ENCODE measurements at regions not wholly inside any gene's neighbourhood (a gene's known extent, or its start where the extent isn't known, plus 50 kb on each side); places are given as distances from the start of the nearest gene placed in this dataset.

GRCh38 chr3:73727117-73727821, 102.5 kb upstream of the PDZRN3 start:
- DNase-seq: peak; percentile 95

GRCh38 chr3:73723596-73723995, 98.9 kb upstream of the PDZRN3 start:
- no peak for DNase-seq

GRCh38 chr3:73719861-73720260, 95.1 kb upstream of the PDZRN3 start:
- DNase-seq: peak; percentile 23

GRCh38 chr3:73719413-73719851, 94.7 kb upstream of the PDZRN3 start:
- DNase-seq: peak; percentile 64

- peak; percentile 30 for DNase-seq
These were observed 93.8 kb upstream of the PDZRN3 start for GRCh38 chr3:73718326-73719110.

GRCh38 chr3:73716418-73716817, 91.7 kb upstream of the PDZRN3 start:
- DNase-seq: peak; percentile 63

- DNase-seq: no peak
These were observed 85.6 kb upstream of the PDZRN3 start for GRCh38 chr3:73710340-73710739.

- no peak for DNase-seq
These were observed 85.0 kb upstream of the PDZRN3 start for GRCh38 chr3:73709712-73710111.

GRCh38 chr3:73708956-73709355, 84.2 kb upstream of the PDZRN3 start:
- no peak for DNase-seq

GRCh38 chr3:73707772-73708171, 83.0 kb upstream of the PDZRN3 start:
- DNase-seq: peak; percentile 31

GRCh38 chr3:73706771-73707170, 82.0 kb upstream of the PDZRN3 start:
- no peak for DNase-seq

GRCh38 chr3:73705792-73706191, 81.1 kb upstream of the PDZRN3 start:
- DNase-seq: no peak

- no peak for DNase-seq
These were observed 74.6 kb upstream of the PDZRN3 start for GRCh38 chr3:73699327-73699726.

GRCh38 chr3:73697020-73697419, 72.3 kb upstream of the PDZRN3 start:
- no peak for DNase-seq

- DNase-seq: no peak
These were observed 71.1 kb upstream of the PDZRN3 start for GRCh38 chr3:73695841-73696240.

- no peak for DNase-seq
These were observed 70.4 kb upstream of the PDZRN3 start for GRCh38 chr3:73694983-73695757.

GRCh38 chr3:73687106-73688004, 62.6 kb upstream of the PDZRN3 start:
- DNase-seq: peak; percentile 61

GRCh38 chr3:73685061-73685460, 60.3 kb upstream of the PDZRN3 start:
- DNase-seq: no peak

GRCh38 chr3:73683706-73684105, 59.0 kb upstream of the PDZRN3 start:
- DNase-seq: no peak

GRCh38 chr3:73681610-73682009, 56.9 kb upstream of the PDZRN3 start:
- peak; percentile 72 for DNase-seq

GRCh38 chr3:73681198-73681597, 56.5 kb upstream of the PDZRN3 start:
- DNase-seq: no peak

GRCh38 chr3:73680391-73681095, 55.8 kb upstream of the PDZRN3 start:
- DNase-seq: no peak
